GM19395 (cell line): ENCODE measurements at regions not wholly inside any gene's neighbourhood (a gene's known extent, or its start where the extent isn't known, plus 50 kb on each side); places are given as distances from the start of the nearest gene placed in this dataset.
"Not testable (repeated sequence)": the region's sequence is repeated elsewhere in the genome, so short reads cannot be mapped to it uniquely, and the experiment has no call there.

Source experiments
- ATAC-seq: cut with Tn5 transposase; IDR thresholded peaks from one replicate; pipeline ENCODE4 v1.9.1; 2021; ENCODE audit warnings: mild to moderate bottlenecking, moderate library complexity; ENCODE audit not compliant: unreplicated experiment

GRCh38 chr6:94269256-94269655 is 849.9 kb upstream of the EPHA7 start:
- no peak for ATAC-seq

GRCh38 chr6:94260765-94261164 is 841.4 kb upstream of the EPHA7 start:
- ATAC-seq = no peak

GRCh38 chr6:94254689-94255088 is 835.3 kb upstream of the EPHA7 start:
- no peak for ATAC-seq

- ATAC-seq = no peak
Measured at GRCh38 chr6:94251878-94252277, 832.5 kb upstream of the EPHA7 start.

- ATAC-seq = no peak
Measured at GRCh38 chr6:94245395-94245794, 826.0 kb upstream of the EPHA7 start.

GRCh38 chr6:94238868-94239267 is 819.5 kb upstream of the EPHA7 start:
- ATAC-seq = no peak

- ATAC-seq = no peak
Measured at GRCh38 chr6:94227741-94228140, 808.4 kb upstream of the EPHA7 start.

GRCh38 chr6:94217836-94218235 is 798.5 kb upstream of the EPHA7 start:
- ATAC-seq = no peak

- no peak for ATAC-seq
Measured at GRCh38 chr6:94215552-94215951, 796.2 kb upstream of the EPHA7 start.

- ATAC-seq = no peak
Measured at GRCh38 chr6:94213226-94213625, 793.9 kb upstream of the EPHA7 start.

GRCh38 chr6:94196891-94197290 is 777.5 kb upstream of the EPHA7 start:
- ATAC-seq = no peak

GRCh38 chr6:94190030-94190429 is 770.7 kb upstream of the EPHA7 start:
- ATAC-seq = no peak

GRCh38 chr6:94184666-94185464 is 765.5 kb upstream of the EPHA7 start:
- ATAC-seq = no peak

GRCh38 chr6:94177429-94177828 is 758.1 kb upstream of the EPHA7 start:
- no peak for ATAC-seq

GRCh38 chr6:94175465-94175864 is 756.1 kb upstream of the EPHA7 start:
- no peak for ATAC-seq

GRCh38 chr6:94163877-94164276 is 744.5 kb upstream of the EPHA7 start:
- no peak for ATAC-seq

GRCh38 chr6:94150886-94151285 is 731.5 kb upstream of the EPHA7 start:
- ATAC-seq = no peak

GRCh38 chr6:94144807-94145206 is 725.4 kb upstream of the EPHA7 start:
- ATAC-seq = no peak

- not testable (repeated sequence) for ATAC-seq
Measured at GRCh38 chr6:94137178-94137577, 717.8 kb upstream of the EPHA7 start.

- ATAC-seq = no peak
Measured at GRCh38 chr6:94133106-94133505, 713.7 kb upstream of the EPHA7 start.

- ATAC-seq = no peak
Measured at GRCh38 chr6:94131271-94131670, 711.9 kb upstream of the EPHA7 start.

GRCh38 chr6:94130478-94130877 is 711.1 kb upstream of the EPHA7 start:
- ATAC-seq = no peak

GRCh38 chr6:94129926-94130325 is 710.6 kb upstream of the EPHA7 start:
- no peak for ATAC-seq
